HL-60/S4 treated with retinoic acid at 250 ng/mL for 4 days and 3 days (cell line): ENCODE measurements at regions not wholly inside any gene's neighbourhood (a gene's known extent, or its start where the extent isn't known, plus 50 kb on each side); places are given as distances from the start of the nearest gene placed in this dataset.
"Not testable (repeated sequence)": the region's sequence is repeated elsewhere in the genome, so short reads cannot be mapped to it uniquely, and the experiment has no call there.

Experiments
- in situ Hi-C: fragments of 300-500 bp; cut with MboI; formaldehyde crosslinking; loops from 2 replicates; pipeline ENCODE4 v1.7.0; 2022; ENCODE audit warnings: low sequenced_read_pairs

DNA sequence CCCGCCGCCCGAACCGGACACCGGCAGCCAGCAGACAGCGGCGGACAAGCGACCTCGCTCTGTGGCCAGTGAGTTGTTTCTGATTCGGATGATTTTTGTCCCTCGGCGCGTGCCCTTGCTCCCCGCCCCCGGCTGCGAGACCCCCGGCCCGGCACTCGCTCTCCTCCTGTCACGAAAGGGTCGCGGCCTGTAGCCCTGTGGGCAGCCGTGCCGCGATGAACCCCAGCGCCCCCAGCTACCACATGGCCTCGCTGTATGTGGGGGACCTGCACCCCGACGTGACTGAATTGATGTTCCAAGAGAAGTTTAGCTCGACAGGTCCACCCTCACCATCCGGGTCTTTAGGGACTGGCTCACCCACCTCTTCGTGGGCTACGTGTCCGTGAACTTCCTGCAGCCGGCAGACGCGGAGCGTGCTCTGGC, 1257.5 kb upstream of the ACVR2A start:
- in situ Hi-C loops, result no loop called here

DNA sequence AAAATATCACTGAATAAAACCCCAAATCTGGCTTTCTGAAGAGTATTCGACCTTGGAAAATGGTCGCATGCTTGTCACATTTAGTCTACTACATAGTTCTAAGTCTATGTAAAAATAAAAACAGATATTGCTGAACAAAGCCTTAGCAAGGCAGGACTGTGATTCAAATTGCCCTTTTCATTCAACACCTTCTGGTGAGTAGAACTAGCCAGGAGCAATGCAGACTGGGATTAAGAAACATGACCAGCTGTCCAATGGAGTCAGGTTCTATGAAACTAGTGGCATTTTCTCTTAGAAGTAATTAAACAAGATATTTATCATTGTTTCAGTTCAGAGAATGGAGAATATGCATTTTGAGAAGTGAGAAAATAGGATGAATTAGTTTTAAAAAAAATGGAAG, 1260.5 kb upstream of the ACVR2A start:
- in situ Hi-C loops, result no loop called here

GRCh38 chr2:146579147-146579930, 1265.5 kb upstream of the ACVR2A start:
- in situ Hi-C loops, result no loop called here

- in situ Hi-C loops, result no loop called here
Measured at GRCh38 chr2:146576339-146577111, 1268.3 kb upstream of the ACVR2A start.

DNA sequence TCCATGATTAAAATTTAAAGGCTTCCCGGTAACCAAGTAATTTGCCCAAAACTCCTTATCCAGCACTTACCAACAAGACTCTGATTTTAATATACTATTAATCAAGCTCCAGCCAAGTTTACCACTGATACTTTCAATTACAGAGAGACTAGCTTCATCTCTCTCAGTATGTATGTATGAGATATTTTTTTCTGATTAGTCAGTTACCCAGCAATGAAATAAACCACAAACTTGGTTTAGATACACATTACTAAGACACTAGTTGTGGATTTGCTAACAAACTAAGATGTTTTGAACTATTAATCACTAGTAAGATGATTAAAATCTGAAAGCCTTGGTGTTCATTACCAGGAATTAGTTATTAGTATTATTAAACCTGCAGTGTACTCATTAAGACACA, 1272.2 kb upstream of the ACVR2A start:
- in situ Hi-C loops, result no loop called here

GRCh38 chr2:146561996-146562395, 1282.8 kb upstream of the ACVR2A start:
- in situ Hi-C loops, result no loop called here

- in situ Hi-C loops, result no loop called here
Measured at GRCh38 chr2:146547236-146547635, 1297.6 kb upstream of the ACVR2A start.

DNA sequence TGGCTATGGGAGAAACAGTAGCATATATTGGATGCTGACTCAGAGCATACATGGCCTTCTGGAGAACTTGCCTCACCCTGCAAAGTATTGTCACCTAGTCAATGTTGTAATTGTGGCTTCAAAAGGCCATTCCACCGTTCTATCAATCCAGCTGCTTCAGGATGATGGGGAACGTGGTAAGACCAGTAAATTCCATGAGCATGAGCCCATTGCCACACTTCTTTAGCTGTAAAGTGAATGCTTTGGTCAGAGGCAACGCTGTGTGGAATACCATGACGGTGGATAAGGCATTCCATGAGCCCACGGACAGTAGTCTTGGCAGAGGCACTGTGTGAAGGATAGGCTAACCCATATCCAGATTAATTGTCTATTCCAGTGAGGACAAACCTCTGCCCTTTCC, 1300.1 kb upstream of the ACVR2A start:
- in situ Hi-C loops, result no loop called here

- in situ Hi-C loops, result no loop called here
Measured at GRCh38 chr2:146541896-146542295, 1302.9 kb upstream of the ACVR2A start.

- in situ Hi-C loops, result no loop called here
Measured at GRCh38 chr2:146540271-146540932, 1304.4 kb upstream of the ACVR2A start.

- in situ Hi-C loops, result not testable (repeated sequence)
Measured at GRCh38 chr2:146539739-146540138, 1305.1 kb upstream of the ACVR2A start.

- in situ Hi-C loops, result no loop called here
Measured at GRCh38 chr2:146537477-146537876, 1307.4 kb upstream of the ACVR2A start.

GRCh38 chr2:146532509-146533147, 1312.2 kb upstream of the ACVR2A start:
- in situ Hi-C loops, result no loop called here

DNA sequence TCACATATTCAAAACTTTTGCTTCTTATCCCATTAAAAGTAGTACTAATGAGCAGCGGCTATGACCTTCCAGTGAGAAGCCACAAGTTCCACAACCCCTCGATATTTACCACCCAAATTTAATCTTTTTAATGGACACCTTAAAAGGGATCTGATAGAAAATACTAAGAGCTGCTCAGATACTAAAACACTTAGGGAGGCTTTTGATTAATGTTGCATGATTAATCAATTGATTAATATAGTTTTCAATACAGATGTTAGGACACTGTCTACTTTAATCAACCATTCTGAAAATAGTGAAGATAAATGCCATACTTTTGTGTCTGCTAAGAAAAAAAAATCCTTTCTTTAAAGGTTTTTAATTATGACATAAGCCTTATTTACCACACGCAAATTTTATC, 1312.8 kb upstream of the ACVR2A start:
- in situ Hi-C loops, result no loop called here

DNA sequence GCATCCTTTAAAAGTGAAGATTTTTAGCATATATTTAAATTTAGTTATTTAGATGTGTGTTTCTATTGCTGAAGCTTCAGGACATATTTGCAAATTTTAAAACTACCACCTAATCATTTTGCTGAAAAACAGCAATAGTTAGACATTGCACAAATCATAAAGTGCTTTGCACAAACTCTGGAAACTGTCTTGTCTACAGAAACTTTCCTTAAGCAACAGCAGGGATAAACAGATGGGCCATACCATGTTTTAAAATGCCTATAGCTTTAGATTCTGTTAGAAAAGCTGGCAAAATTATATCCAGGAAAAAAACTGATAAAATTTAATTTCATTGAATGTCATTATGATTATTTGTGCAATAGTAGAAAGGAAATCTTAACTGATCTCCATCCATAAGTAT, 1313.9 kb upstream of the ACVR2A start:
- in situ Hi-C loops, result no loop called here

DNA sequence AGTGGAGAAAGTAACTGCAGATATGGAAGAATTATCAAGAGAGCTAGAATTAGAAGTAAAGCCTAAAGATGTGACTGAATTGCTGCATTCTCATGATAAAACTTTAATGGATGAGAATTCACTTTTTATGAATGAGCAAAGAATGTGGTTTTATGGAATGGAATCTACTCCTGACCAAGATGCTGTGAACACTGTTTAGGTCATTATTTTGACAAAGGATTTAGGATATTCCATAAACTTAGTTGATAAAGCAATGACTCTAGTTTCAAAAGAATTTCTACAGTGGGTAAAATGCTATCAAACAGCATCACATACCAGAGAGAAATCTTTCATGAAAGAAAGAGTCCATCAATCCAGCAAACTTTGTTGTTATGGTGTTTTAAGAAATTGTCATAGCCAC, 1317.7 kb upstream of the ACVR2A start:
- in situ Hi-C loops, result no loop called here

DNA sequence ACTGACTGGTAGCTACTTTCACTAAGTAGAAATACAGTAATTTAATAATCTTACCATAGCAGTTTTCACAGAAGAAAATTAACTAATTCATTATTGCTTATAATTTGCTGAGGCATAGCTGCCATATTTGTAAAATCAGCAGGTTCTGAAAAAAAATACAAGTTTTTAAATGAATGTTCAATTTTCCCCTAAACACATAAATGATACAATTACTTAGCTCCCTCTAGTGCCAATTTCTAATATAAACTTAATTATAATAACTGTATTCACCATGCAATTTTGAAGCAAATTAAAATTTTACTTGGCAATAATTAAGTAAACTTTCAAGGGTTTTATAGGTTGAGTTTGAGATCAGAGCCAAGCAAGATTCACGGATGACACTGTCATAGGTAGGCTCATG, 1321.6 kb upstream of the ACVR2A start:
- in situ Hi-C loops, result no loop called here

DNA sequence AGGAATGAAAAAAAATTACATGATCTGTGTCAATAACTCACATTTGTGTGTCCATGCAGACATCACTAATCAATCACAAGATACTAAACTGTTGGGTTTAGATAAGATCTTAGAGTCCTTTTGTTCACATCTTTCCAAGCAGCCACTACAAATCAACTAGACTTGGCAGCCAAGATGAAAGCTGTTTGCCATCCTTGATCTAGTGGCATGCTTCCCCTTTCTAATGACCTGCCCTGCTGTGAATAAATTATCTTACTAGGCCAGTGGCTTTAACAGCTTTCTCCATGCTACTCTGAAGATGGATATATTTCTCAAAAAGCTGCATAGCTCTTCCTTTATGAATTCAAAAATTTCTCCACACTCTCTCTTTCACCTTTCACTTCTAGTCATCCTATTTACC, 1338.0 kb upstream of the ACVR2A start:
- in situ Hi-C loops, result no loop called here

DNA sequence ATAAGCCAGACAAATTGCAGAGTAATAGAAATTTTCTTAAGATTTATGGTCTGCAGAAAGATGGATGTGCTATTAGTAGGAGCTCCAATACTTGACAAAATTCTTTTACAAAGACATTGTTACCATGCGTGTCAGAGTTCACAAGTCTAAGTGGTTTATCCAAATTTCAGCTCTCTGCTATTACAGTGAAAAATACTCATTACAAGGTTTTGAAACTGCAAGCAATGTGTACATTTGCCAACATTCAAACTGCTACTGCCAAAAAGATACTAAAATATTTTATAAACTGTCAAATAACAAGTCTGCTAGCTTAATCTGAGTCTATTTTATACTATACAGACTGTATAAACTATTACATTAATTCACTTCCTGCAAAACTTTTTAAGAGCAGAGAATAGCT, 1341.5 kb upstream of the ACVR2A start:
- in situ Hi-C loops, result no loop called here

- in situ Hi-C loops, result no loop called here
Measured at GRCh38 chr2:146496248-146496647, 1348.6 kb upstream of the ACVR2A start.

DNA sequence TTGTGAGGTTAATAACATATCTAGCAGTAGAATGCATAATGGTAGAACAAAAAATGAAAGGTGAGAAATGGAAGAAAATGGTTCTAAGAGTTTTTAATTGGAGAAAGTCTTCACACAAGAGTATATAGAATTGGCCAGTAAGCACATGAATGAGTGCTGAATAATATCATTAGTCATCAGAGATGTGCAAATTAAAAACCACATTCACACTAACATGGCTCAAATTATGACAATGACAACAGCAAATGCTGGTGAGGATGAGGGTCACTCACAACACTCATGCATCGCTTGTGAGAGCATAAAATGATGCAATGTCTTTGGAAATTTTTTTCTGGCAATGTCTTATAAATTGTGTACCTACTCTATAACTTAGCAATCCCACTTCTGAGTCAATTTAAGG, 1355.4 kb upstream of the ACVR2A start:
- in situ Hi-C loops, result no loop called here
